ENCODE measurements at regions not wholly inside any gene's neighbourhood (a gene's known extent, or its start where the extent isn't known, plus 50 kb on each side); places are given as distances from the start of the nearest gene placed in this dataset.
A peak's percentile ranks its signal among the peaks of the same experiment; 100 is the strongest.

DNA sequence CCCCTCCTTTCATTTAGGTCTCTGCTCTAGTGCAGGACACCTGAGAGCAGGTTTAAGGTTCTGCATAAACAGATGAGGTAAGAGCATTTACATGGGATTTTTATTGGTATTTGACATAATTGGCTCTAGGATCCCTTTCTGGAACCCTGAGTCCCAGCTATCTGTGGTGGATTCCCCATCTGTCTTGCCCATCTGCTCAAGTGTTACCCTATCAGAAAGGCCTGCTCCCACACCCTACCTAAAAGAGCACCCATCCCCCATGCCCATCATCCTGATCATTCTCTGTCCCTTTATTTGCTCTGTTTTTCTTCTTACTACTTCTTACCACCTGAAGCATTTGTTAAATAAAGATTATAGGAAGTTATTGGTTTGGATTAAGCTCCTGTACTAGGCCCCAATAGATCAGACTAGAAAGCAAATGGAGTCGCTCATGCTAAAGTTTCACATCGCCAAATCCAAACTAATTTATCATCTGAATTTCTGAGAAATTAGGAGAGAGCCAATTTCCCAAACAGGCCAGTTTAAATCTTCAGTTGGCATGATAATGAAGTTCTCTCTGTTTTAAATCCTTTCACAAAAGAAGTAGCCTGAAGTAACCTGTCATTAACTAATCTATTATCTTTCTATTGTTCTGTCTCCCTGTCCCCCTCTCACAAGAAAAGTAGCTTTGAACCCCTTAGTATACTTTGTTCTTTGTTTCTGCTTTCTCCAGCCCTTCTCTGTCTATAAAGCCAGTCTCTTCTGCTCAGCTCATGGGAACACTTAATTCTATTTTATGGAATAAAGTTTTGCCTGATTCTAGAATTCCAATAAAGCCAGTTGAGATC lies 178.6 kb downstream of the ZNF674 start:
- 0 out of 2 replicates have a peak overlapping the region, but pooled peaks have one; percentile 1 for H3K4me3 ChIP-seq (ENCODE audit: low read depth, low read length)
- no peaks in the 10 kb centered on the region for H3K36me3 ChIP-seq (ENCODE audit: control insufficient read depth, insufficient read depth, low read length)
- no peaks in the 10 kb centered on the region for H3K27me3 ChIP-seq (ENCODE audit: control insufficient read depth, insufficient read depth, low read length)
- H3K9me3 ChIP-seq (ENCODE audit: control insufficient read depth, insufficient read depth, low read depth, low read length), result peaks cover 3% of the 10 kb centered on the region; the same call in 1 of the 2 replicates
- H3K9ac ChIP-seq (ENCODE audit: low read length), result peak overlapping the region; percentile 37
- peaks cover 7% of the 10 kb centered on the region for H3K4me1 ChIP-seq (ENCODE audit: control insufficient read depth, insufficient read depth, low read length)
- peak overlapping the region; percentile 63 for H3K27ac ChIP-seq (ENCODE audit: low read depth, low read length)

DNA sequence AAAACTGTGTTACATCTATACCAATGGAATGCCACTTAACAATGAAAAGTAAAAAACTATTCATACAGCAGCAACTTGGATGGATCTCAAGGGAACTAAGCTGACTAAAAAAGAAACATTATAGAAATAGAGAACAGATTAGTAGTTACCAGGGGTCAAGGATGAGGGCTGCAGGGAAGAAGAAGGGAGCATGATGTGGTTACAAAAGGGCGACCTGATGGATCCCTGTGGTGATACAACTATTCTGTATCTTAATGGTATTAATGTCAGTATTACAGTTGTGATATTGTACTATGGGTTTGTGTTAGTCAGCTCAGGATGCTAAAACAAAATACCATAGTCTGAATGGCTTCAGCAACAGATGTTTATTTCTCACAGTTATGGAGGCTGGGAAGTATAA lies 190.7 kb downstream of the ZNF674 start:
- Histone ChIP-seq H3K27me3 (ENCODE audit: control insufficient read depth, insufficient read depth, low read length) (no peaks in the 10 kb centered on the region), H3K36me3 (ENCODE audit: control insufficient read depth, insufficient read depth, low read length) (no peaks in the 10 kb centered on the region), H3K27ac (ENCODE audit: low read depth, low read length) (no peak overlapping the region), H3K9me3 (ENCODE audit: control insufficient read depth, insufficient read depth, low read depth, low read length) (peaks cover 19% of the 10 kb centered on the region), H3K4me1 (ENCODE audit: control insufficient read depth, insufficient read depth, low read length) (no peaks in the 10 kb centered on the region), H3K4me3 (ENCODE audit: low read depth, low read length) (no peak overlapping the region), H3K9ac (ENCODE audit: low read length) (no peak overlapping the region)

DNA sequence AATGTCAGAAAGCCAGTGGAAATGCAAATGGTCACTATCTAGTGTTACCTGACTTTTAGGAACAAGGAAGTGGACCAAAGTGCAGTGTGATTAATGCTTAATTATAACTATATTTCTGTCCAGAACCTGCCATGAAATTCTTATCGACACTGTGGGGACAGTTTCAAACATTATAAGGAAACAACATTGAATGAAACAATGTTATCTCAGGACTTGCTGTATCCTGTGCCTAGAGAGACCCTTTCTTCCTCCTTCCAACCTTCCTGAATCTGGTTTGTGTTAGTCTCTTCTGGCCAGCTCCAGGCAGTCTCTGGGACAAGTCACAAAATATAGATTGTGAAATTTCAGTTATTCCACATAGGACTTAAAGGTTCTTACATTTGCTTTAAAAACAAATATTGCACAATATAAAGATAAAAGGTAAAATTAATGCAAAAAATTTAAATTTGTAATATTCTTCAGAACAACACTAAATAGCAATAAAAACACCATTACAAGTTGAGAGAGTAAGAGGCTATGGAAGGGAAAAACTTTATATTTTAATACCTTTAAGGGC lies 203.4 kb downstream of the ZNF674 start:
- Histone ChIP-seq H3K4me1 (ENCODE audit: control insufficient read depth, insufficient read depth, low read length) (peaks cover 32% of the 10 kb centered on the region), H3K27ac (ENCODE audit: low read depth, low read length) (no peak overlapping the region), H3K36me3 (ENCODE audit: control insufficient read depth, insufficient read depth, low read length) (no peaks in the 10 kb centered on the region), H3K9me3 (ENCODE audit: control insufficient read depth, insufficient read depth, low read depth, low read length) (peaks cover 6% of the 10 kb centered on the region), H3K27me3 (ENCODE audit: control insufficient read depth, insufficient read depth, low read length) (no peaks in the 10 kb centered on the region), H3K4me3 (ENCODE audit: low read depth, low read length) (no peak overlapping the region), H3K9ac (ENCODE audit: low read length) (no peak overlapping the region)

DNA sequence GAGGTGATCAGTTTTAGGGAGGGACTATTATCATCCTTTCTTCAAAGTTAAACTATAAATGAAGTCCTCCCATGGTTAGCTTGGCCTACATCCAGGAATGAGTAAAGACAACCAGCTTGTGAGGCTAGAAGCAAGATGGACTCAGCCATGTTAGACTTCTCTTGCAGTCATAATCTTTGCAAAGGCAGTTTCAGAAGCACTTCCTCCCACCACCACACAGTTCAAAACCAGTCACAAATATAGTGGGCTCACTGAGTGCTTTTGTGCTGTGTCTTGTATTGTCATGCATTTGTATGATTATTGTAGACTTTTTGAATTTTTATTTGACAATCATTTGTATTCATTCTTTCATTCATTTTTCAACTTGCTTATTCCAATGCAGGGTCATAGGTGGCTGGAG lies 204.5 kb downstream of the ZNF674 start:
- Histone ChIP-seq H3K36me3 (ENCODE audit: control insufficient read depth, insufficient read depth, low read length) (no peaks in the 10 kb centered on the region), H3K27ac (ENCODE audit: low read depth, low read length) (no peak overlapping the region), H3K4me1 (ENCODE audit: control insufficient read depth, insufficient read depth, low read length) (peaks cover 32% of the 10 kb centered on the region), H3K9ac (ENCODE audit: low read length) (no peak overlapping the region), H3K4me3 (ENCODE audit: low read depth, low read length) (no peak overlapping the region), H3K9me3 (ENCODE audit: control insufficient read depth, insufficient read depth, low read depth, low read length) (peaks cover 6% of the 10 kb centered on the region), H3K27me3 (ENCODE audit: control insufficient read depth, insufficient read depth, low read length) (no peaks in the 10 kb centered on the region)

GRCh38 chrX:46333550-46333949 lies 211.7 kb downstream of the ZNF674 start:
- Histone ChIP-seq H3K36me3 (ENCODE audit: control insufficient read depth, insufficient read depth, low read length) (no peaks in the 10 kb centered on the region), H3K9ac (ENCODE audit: low read length) (peak overlapping the region; percentile 23), H3K27ac (ENCODE audit: low read depth, low read length) (peak overlapping the region; percentile 23; the same call in 1 of the 2 replicates), H3K9me3 (ENCODE audit: control insufficient read depth, insufficient read depth, low read depth, low read length) (peaks cover 6% of the 10 kb centered on the region; the same call in 1 of the 2 replicates), H3K27me3 (ENCODE audit: control insufficient read depth, insufficient read depth, low read length) (no peaks in the 10 kb centered on the region), H3K4me3 (ENCODE audit: low read depth, low read length) (no peak overlapping the region; the same call in 1 of the 2 replicates), H3K4me1 (ENCODE audit: control insufficient read depth, insufficient read depth, low read length) (peaks cover 21% of the 10 kb centered on the region)

GRCh38 chrX:46330981-46331380 lies 214.2 kb downstream of the ZNF674 start:
- H3K27me3 ChIP-seq (ENCODE audit: control insufficient read depth, insufficient read depth, low read length), result no peaks in the 10 kb centered on the region
- H3K9me3 ChIP-seq (ENCODE audit: control insufficient read depth, insufficient read depth, low read depth, low read length), result peaks cover 6% of the 10 kb centered on the region; the same call in 1 of the 2 replicates
- peaks cover 38% of the 10 kb centered on the region for H3K4me1 ChIP-seq (ENCODE audit: control insufficient read depth, insufficient read depth, low read length)
- H3K27ac ChIP-seq (ENCODE audit: low read depth, low read length), result no peak overlapping the region
- H3K36me3 ChIP-seq (ENCODE audit: control insufficient read depth, insufficient read depth, low read length), result no peaks in the 10 kb centered on the region
- no peak overlapping the region for H3K9ac ChIP-seq (ENCODE audit: low read length)
- H3K4me3 ChIP-seq (ENCODE audit: low read depth, low read length), result no peak overlapping the region

DNA sequence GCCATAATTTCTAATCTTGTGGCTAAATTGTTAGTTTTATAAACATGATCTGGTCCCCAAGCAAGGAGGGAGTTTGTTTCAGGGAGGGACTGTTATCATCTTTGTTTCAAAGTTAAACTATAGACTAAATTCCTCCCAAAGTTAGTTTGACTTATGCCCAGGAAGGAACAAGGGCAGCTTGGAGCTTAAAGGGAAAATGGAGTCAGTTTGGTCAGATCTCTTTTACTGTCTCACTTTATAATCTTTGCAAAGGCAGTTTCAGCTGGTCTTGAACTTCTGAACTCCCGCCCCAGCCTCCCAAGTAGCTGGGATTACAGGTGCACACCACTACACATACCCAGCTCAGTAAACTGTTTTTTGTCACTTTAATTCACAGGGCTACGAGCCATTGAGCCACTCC lies 214.7 kb downstream of the ZNF674 start:
- H3K4me1 ChIP-seq (ENCODE audit: control insufficient read depth, insufficient read depth, low read length), result peaks cover 43% of the 10 kb centered on the region
- no peaks in the 10 kb centered on the region for H3K36me3 ChIP-seq (ENCODE audit: control insufficient read depth, insufficient read depth, low read length)
- peaks cover 6% of the 10 kb centered on the region; the same call in 1 of the 2 replicates for H3K9me3 ChIP-seq (ENCODE audit: control insufficient read depth, insufficient read depth, low read depth, low read length)
- H3K9ac ChIP-seq (ENCODE audit: low read length), result no peak overlapping the region
- no peak overlapping the region for H3K27ac ChIP-seq (ENCODE audit: low read depth, low read length)
- no peak overlapping the region for H3K4me3 ChIP-seq (ENCODE audit: low read depth, low read length)
- no peaks in the 10 kb centered on the region for H3K27me3 ChIP-seq (ENCODE audit: control insufficient read depth, insufficient read depth, low read length)

GRCh38 chrX:46328133-46328532 lies 217.1 kb downstream of the ZNF674 start:
- Histone ChIP-seq H3K9ac (ENCODE audit: low read length) (peak overlapping the region; percentile 89), H3K4me1 (ENCODE audit: control insufficient read depth, insufficient read depth, low read length) (peaks cover 48% of the 10 kb centered on the region), H3K27ac (ENCODE audit: low read depth, low read length) (peak overlapping the region; percentile 97), H3K9me3 (ENCODE audit: control insufficient read depth, insufficient read depth, low read depth, low read length) (peaks cover 6% of the 10 kb centered on the region; the same call in 1 of the 2 replicates), H3K36me3 (ENCODE audit: control insufficient read depth, insufficient read depth, low read length) (no peaks in the 10 kb centered on the region), H3K4me3 (ENCODE audit: low read depth, low read length) (peak overlapping the region; percentile 31), H3K27me3 (ENCODE audit: control insufficient read depth, insufficient read depth, low read length) (no peaks in the 10 kb centered on the region)

DNA sequence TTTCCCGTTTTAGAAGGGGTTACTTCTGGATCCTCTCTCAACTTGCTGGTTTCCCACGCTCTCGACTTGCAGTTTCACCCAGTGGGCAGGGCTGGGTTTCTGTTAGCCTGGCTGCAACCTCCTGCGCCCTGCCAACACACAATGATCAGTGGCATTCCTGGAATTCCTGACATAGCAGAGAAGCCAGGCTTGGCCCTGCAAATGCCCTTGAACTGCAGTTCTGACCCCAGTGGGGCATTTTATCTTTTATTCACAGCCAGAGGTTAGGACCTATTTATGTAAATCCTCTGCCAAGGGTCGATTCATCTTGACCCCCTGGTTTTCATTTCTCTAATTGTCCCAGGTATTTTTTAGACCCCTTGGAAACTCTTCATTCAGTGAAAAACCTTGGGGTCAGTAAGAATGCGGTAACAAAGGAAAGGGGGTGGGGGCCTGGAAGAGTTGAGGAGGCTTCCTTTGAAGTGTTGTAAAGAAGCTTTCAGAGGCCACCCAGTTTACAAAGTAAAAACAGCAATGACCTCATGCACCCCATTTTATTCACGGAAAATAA lies 217.6 kb downstream of the ZNF674 start:
- peak overlapping the region; percentile 97 for H3K27ac ChIP-seq (ENCODE audit: low read depth, low read length)
- H3K9ac ChIP-seq (ENCODE audit: low read length), result peak overlapping the region; percentile 89
- no peaks in the 10 kb centered on the region for H3K27me3 ChIP-seq (ENCODE audit: control insufficient read depth, insufficient read depth, low read length)
- peaks cover 47% of the 10 kb centered on the region for H3K4me1 ChIP-seq (ENCODE audit: control insufficient read depth, insufficient read depth, low read length)
- H3K9me3 ChIP-seq (ENCODE audit: control insufficient read depth, insufficient read depth, low read depth, low read length), result peaks cover 6% of the 10 kb centered on the region; the same call in 1 of the 2 replicates
- H3K4me3 ChIP-seq (ENCODE audit: low read depth, low read length), result peak overlapping the region; percentile 52
- H3K36me3 ChIP-seq (ENCODE audit: control insufficient read depth, insufficient read depth, low read length), result no peaks in the 10 kb centered on the region

GRCh38 chrX:46326161-46326560 lies 219.1 kb downstream of the ZNF674 start:
- Histone ChIP-seq H3K27me3 (ENCODE audit: control insufficient read depth, insufficient read depth, low read length) (no peaks in the 10 kb centered on the region), H3K4me1 (ENCODE audit: control insufficient read depth, insufficient read depth, low read length) (peaks cover 47% of the 10 kb centered on the region), H3K9ac (ENCODE audit: low read length) (peak overlapping the region; percentile 89), H3K4me3 (ENCODE audit: low read depth, low read length) (peak overlapping the region; percentile 31; the same call in 1 of the 2 replicates), H3K27ac (ENCODE audit: low read depth, low read length) (peak overlapping the region; percentile 97), H3K9me3 (ENCODE audit: control insufficient read depth, insufficient read depth, low read depth, low read length) (no peaks in the 10 kb centered on the region), H3K36me3 (ENCODE audit: control insufficient read depth, insufficient read depth, low read length) (no peaks in the 10 kb centered on the region)

All from HUES6 (cell line).